Gastroesophageal sphincter (tissue), 4 donors: ENCODE measurements at regions not wholly inside any gene's neighbourhood (a gene's known extent, or its start where the extent isn't known, plus 50 kb on each side); places are given as distances from the start of the nearest gene placed in this dataset.

Experiments
- ATAC-seq: fragments of 150-250 bp; one replicate; pipeline ENCODE4 v1.9.1; 2016; ENCODE audit warnings: mild to moderate bottlenecking, moderate library complexity
- H3K27ac ChIP-seq, 4 donors: fragments of 200-600 bp; sonication (generic) in 3 of 4; 1 replicate in 3 of 4; 2 replicates in 1 of 4; pipeline ENCODE4 v1.5.1; 2016 to 2019
- H3K27me3 ChIP-seq: fragments of 200-600 bp; sonication (generic); one replicate; pipeline ENCODE4 v1.5.1; 2019
- H3K36me3 ChIP-seq, 2 donors: fragments of 200-600 bp; sonication (generic); one replicate each; pipeline ENCODE4 v1.5.1; 2019; ENCODE audit warnings: control low read depth in 1 of 2
- H3K4me1 ChIP-seq, 3 donors: fragments of 200-600 bp; sonication (generic); 1 replicate in 2 of 3; 2 replicates in 1 of 3; pipeline ENCODE4 v1.5.1; 2016 to 2019; ENCODE audit warnings: control low read depth in 2 of 3
- H3K4me3 ChIP-seq, 2 donors: fragments of 200-600 bp; sonication (generic); one replicate each; pipeline ENCODE4 v1.5.1; 2019; ENCODE audit warnings: mild to moderate bottlenecking in 1 of 2, moderate library complexity in 1 of 2
- H3K9me3 ChIP-seq, 3 donors: fragments of 200-600 bp; sonication (generic); one replicate each; pipeline ENCODE4 v1.5.1; 2017 to 2019; ENCODE audit warnings: control low read depth in 2 of 3
- CTCF ChIP-seq, 4 experiments: fragments of 200-600 bp in 2 of 4; fragments of 450-650 bp in 2 of 4; sonication (generic) in 1 of 4; IDR thresholded peaks; one replicate each; pipeline ENCODE4 v1.5.1; 2017 to 2019; ENCODE audit warnings: antibody characterized with exemption in 4 of 4, mild to moderate bottlenecking in 2 of 4, moderate library complexity in 2 of 4
- EP300 ChIP-seq: sonication (generic); formaldehyde crosslinking; IDR thresholded peaks from one replicate; pipeline ENCODE4 v1.6.1; 2017; ENCODE audit warnings: antibody characterized with exemption, mild to moderate bottlenecking
- POLR2A ChIP-seq, 2 donors: fragments of 450-650 bp; IDR thresholded peaks; one replicate each; pipeline ENCODE4 v1.6.1; 2017; ENCODE audit warnings: antibody characterized with exemption in 2 of 2, mild to moderate bottlenecking in 2 of 2, moderate library complexity in 1 of 2
- POLR2AphosphoS5 ChIP-seq: sonication (generic); formaldehyde crosslinking; IDR thresholded peaks from one replicate; pipeline ENCODE4 v1.6.1; 2017; ENCODE audit warnings: antibody characterized with exemption
- WGBS, 2 donors: methylation state at CpG; one replicate each; pipeline ENCODE4 v1.1.5; 2018; ENCODE audit warnings: low coverage in 1 of 2; 5-methylcytosine and 5-hydroxymethylcytosine counted together

GRCh38 chr2:7205151-7205830 is 288.1 kb downstream of the RNF144A start:
- 73 to 85% methylated on average over 5 to 7 of the region's 9 CpGs for WGBS, 2 donors
- no peak overlapping the region for H3K27ac ChIP-seq
- H3K4me1 ChIP-seq: no peaks in the 10 kb centered on the region
- ATAC-seq: no peak
- no peaks in the 10 kb centered on the region for H3K36me3 ChIP-seq
- no peaks in the 10 kb centered on the region for H3K9me3 ChIP-seq
- TF ChIP-seq EP300: no peak
- TF ChIP-seq CTCF (IDR thresholded peaks at IDR 0.05): no peak
- no peaks in the 10 kb centered on the region for H3K27me3 ChIP-seq
- no peak overlapping the region for H3K4me3 ChIP-seq

- Histone ChIP-seq H3K27me3 (no peaks in the 10 kb centered on the region), H3K4me1 (no peaks in the 10 kb centered on the region)
Observed at GRCh38 chr2:7206111-7206810, 289.0 kb downstream of the RNF144A start.

GRCh38 chr2:7207631-7208030 is 290.4 kb downstream of the RNF144A start:
- ATAC-seq: no peak
- WGBS, 2 donors: 81 to 87% methylated on average over 4 to 5 of the region's 7 CpGs
- no peaks in the 10 kb centered on the region for H3K9me3 ChIP-seq

More at GRCh38 chr2:7206111-7206810, 289.0 kb downstream of the RNF144A start:
- WGBS, 2 donors: 65 to 85% methylated on average over 3 to 4 of the region's 10 CpGs
- no peak for ATAC-seq
- Histone ChIP-seq H3K9me3 (no peaks in the 10 kb centered on the region), H3K36me3 (no peaks in the 10 kb centered on the region), H3K27ac (no peak overlapping the region), H3K4me3 (no peak overlapping the region)
- TF ChIP-seq POLR2AphosphoS5 (no peak), POLR2A (IDR thresholded peaks at IDR 0.05) (no peak), EP300 (no peak), CTCF (IDR thresholded peaks at IDR 0.05) (no peak)

GRCh38 chr2:7209757-7210555 is 292.7 kb downstream of the RNF144A start:
- no peaks in the 10 kb centered on the region for H3K36me3 ChIP-seq
- H3K27ac ChIP-seq: no peak overlapping the region
- ATAC-seq: no peak
- H3K4me3 ChIP-seq: no peak overlapping the region
- TF ChIP-seq CTCF (IDR thresholded peaks at IDR 0.05) (no peak), POLR2A (IDR thresholded peaks at IDR 0.05) (no peak), EP300 (no peak), POLR2AphosphoS5 (no peak)
- no peaks in the 10 kb centered on the region for H3K9me3 ChIP-seq
- no peaks in the 10 kb centered on the region for H3K27me3 ChIP-seq
- WGBS, 2 donors: 68% methylated on average over 5 of the region's 5 CpGs; no CpG with 5 or more reads in 1 of the 2 donors
- no peaks in the 10 kb centered on the region for H3K4me1 ChIP-seq

More at GRCh38 chr2:7207631-7208030, 290.4 kb downstream of the RNF144A start:
- TF ChIP-seq CTCF (IDR thresholded peaks at IDR 0.05) (no peak), POLR2AphosphoS5 (no peak), POLR2A (IDR thresholded peaks at IDR 0.05) (no peak), EP300 (no peak)
- Histone ChIP-seq H3K27ac (no peak overlapping the region), H3K27me3 (no peaks in the 10 kb centered on the region), H3K36me3 (no peaks in the 10 kb centered on the region), H3K4me3 (no peak overlapping the region), H3K4me1 (no peaks in the 10 kb centered on the region)
